ENCODE measurements at regions not wholly inside any gene's neighbourhood (a gene's known extent, or its start where the extent isn't known, plus 50 kb on each side); places are given as distances from the start of the nearest gene placed in this dataset.

DNA sequence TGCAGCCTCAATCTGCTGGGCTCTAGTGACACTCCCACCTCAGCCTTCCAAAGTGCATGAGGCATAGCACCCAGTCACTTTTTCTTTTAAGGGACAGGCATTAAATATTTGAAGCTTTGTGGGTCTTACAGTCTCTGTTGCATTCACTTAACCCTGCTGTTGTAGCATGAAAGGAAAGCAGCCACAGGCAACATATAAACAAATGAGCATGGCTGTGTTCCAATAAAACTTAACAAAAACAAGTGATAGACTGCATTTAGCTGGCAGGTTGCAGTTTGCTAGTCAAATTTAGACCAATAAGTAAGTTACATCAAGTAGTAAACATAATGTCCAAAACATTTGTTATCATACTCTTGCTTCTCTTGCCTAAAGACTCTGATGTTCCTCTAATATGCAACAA is 297.3 kb upstream of the MMADHC start:
- TF ChIP-seq, protein P1, sequence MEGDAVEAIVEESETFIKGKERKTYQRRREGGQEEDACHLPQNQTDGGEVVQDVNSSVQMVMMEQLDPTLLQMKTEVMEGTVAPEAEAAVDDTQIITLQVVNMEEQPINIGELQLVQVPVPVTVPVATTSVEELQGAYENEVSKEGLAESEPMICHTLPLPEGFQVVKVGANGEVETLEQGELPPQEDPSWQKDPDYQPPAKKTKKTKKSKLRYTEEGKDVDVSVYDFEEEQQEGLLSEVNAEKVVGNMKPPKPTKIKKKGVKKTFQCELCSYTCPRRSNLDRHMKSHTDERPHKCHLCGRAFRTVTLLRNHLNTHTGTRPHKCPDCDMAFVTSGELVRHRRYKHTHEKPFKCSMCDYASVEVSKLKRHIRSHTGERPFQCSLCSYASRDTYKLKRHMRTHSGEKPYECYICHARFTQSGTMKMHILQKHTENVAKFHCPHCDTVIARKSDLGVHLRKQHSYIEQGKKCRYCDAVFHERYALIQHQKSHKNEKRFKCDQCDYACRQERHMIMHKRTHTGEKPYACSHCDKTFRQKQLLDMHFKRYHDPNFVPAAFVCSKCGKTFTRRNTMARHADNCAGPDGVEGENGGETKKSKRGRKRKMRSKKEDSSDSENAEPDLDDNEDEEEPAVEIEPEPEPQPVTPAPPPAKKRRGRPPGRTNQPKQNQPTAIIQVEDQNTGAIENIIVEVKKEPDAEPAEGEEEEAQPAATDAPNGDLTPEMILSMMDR (IDR thresholded peaks at IDR 0.05): no peak
- TF ChIP-seq ZFX (IDR thresholded peaks at IDR 0.05; ENCODE audit: borderline replicate concordance): no peak
